SK-N-SH (cell line): ENCODE measurements at regions not wholly inside any gene's neighbourhood (a gene's known extent, or its start where the extent isn't known, plus 50 kb on each side); places are given as distances from the start of the nearest gene placed in this dataset.

Experiments used
- NFIC ChIP-seq: IDR thresholded peaks from 2 replicates; pipeline ENCODE4 v1.4.0; 2012; ENCODE audit warnings: borderline replicate concordance
- POLR2AphosphoS5 ChIP-seq: IDR thresholded peaks from 2 replicates; pipeline ENCODE4 v1.6.1; 2012; ENCODE audit warnings: low read depth, low read length
- SMC3 ChIP-seq: IDR thresholded peaks from 2 replicates; pipeline ENCODE4 v1.6.1; 2012; ENCODE audit warnings: low read depth, low read length, improper control_type of control experiment
- TAF1 ChIP-seq: IDR thresholded peaks from 2 replicates; pipeline ENCODE4 v1.6.1; 2012; ENCODE audit warnings: low read depth, mild to moderate bottlenecking, low read length, moderate library complexity, borderline replicate concordance
- TF ChIP-seq, protein P1 (sequence below): IDR thresholded peaks from 2 replicates; pipeline ENCODE4 v1.6.1; 2012; ENCODE audit warnings: mild to moderate bottlenecking, low read depth, low read length, moderate library complexity
- TF ChIP-seq, protein P2 (sequence below): fragments of 200-600 bp; sonication (generic); IDR thresholded peaks from 2 replicates; pipeline ENCODE4 v1.6.1; 2017; ENCODE audit warnings: antibody characterized with exemption, mild to moderate bottlenecking, moderate library complexity

DNA sequence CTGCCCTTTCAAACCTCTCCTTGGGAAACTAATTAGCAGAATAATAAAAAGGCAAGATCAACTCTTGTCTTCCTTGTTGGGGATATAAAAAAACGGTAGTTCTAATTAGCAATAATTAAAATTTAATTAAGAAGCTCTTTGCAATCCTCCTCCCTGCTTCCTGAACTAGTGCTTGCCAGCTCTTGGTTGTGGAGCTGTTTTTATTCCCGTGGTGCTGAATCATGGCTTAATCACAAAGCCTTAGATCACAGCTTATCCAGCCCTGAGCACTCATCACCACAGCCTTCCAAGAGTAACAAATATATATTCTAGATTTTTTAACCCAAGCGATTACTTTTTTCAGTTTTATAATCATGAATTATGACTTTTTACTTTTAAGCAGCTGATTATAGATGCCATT is 63.2 kb upstream of the INSM2 start:
- TF ChIP-seq TAF1 (no peak), POLR2AphosphoS5 (no peak), NFIC (no peak), SMC3 (no peak)
- TF ChIP-seq, protein P1, sequence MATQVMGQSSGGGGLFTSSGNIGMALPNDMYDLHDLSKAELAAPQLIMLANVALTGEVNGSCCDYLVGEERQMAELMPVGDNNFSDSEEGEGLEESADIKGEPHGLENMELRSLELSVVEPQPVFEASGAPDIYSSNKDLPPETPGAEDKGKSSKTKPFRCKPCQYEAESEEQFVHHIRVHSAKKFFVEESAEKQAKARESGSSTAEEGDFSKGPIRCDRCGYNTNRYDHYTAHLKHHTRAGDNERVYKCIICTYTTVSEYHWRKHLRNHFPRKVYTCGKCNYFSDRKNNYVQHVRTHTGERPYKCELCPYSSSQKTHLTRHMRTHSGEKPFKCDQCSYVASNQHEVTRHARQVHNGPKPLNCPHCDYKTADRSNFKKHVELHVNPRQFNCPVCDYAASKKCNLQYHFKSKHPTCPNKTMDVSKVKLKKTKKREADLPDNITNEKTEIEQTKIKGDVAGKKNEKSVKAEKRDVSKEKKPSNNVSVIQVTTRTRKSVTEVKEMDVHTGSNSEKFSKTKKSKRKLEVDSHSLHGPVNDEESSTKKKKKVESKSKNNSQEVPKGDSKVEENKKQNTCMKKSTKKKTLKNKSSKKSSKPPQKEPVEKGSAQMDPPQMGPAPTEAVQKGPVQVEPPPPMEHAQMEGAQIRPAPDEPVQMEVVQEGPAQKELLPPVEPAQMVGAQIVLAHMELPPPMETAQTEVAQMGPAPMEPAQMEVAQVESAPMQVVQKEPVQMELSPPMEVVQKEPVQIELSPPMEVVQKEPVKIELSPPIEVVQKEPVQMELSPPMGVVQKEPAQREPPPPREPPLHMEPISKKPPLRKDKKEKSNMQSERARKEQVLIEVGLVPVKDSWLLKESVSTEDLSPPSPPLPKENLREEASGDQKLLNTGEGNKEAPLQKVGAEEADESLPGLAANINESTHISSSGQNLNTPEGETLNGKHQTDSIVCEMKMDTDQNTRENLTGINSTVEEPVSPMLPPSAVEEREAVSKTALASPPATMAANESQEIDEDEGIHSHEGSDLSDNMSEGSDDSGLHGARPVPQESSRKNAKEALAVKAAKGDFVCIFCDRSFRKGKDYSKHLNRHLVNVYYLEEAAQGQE, result peak; percentile 92
- TF ChIP-seq, protein P2, sequence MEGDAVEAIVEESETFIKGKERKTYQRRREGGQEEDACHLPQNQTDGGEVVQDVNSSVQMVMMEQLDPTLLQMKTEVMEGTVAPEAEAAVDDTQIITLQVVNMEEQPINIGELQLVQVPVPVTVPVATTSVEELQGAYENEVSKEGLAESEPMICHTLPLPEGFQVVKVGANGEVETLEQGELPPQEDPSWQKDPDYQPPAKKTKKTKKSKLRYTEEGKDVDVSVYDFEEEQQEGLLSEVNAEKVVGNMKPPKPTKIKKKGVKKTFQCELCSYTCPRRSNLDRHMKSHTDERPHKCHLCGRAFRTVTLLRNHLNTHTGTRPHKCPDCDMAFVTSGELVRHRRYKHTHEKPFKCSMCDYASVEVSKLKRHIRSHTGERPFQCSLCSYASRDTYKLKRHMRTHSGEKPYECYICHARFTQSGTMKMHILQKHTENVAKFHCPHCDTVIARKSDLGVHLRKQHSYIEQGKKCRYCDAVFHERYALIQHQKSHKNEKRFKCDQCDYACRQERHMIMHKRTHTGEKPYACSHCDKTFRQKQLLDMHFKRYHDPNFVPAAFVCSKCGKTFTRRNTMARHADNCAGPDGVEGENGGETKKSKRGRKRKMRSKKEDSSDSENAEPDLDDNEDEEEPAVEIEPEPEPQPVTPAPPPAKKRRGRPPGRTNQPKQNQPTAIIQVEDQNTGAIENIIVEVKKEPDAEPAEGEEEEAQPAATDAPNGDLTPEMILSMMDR, result no peak
